ENCODE measurements at regions not wholly inside any gene's neighbourhood (a gene's known extent, or its start where the extent isn't known, plus 50 kb on each side); places are given as distances from the start of the nearest gene placed in this dataset.

DNA sequence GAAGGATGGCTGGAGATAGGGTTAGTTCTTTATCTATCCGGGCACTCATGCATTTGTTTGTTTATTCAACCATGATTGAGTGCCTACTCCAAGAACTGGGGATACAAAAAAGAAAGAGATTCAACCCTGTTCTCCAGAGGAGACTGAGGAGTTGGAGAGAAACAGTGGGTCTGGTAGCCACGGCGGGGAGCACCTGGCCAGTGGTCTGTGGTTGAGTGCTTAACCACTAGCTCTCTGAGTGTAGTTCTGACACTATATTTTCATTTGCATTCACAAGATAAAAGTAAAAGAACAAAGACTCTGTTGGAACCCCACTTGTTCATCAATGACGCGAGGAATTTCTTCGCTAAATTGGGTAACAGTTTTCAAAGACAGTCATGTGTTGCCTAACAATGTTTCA, 295.5 kb upstream of the MSX2 start:
- TF ChIP-seq POLR2AphosphoS5 (IDR thresholded peaks at IDR 0.05; ENCODE audit: low read depth, low read length) (no peak), POLR2A (IDR thresholded peaks at IDR 0.05; ENCODE audit: low read depth, low read length) (no peak), TAF1 (IDR thresholded peaks at IDR 0.05; ENCODE audit: low read depth, low read length) (no peak)

Measured in GM12891 (cell line).